ENCODE measurements at regions not wholly inside any gene's neighbourhood (a gene's known extent, or its start where the extent isn't known, plus 50 kb on each side); places are given as distances from the start of the nearest gene placed in this dataset.
"Not testable (repeated sequence)": the region's sequence is repeated elsewhere in the genome, so short reads cannot be mapped to it uniquely, and the experiment has no call there.

DNA sequence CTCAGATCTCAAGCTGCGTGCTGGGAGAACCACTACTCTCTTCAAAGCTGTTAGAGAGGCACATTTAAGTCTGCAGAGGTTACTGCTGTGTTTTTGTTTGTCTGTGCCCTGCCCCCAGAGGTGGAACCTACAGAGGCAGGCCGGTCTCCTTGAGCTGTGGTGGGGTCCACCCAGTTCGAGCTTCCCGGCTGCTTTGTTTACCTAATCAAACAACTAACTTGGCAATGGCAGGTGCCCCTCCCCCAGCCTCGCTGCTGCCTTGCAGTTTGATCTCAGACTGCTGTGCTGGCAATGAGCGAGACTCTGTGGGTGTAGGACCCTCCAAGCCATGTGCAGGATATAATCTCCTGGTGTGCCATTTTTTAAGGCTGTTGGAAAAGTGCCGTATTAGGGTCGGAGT lies 442.4 kb downstream of the TMEM232 start:
- TF ChIP-seq EZH2 (IDR thresholded peaks at IDR 0.05): not testable (repeated sequence)
- TF ChIP-seq, protein P1, sequence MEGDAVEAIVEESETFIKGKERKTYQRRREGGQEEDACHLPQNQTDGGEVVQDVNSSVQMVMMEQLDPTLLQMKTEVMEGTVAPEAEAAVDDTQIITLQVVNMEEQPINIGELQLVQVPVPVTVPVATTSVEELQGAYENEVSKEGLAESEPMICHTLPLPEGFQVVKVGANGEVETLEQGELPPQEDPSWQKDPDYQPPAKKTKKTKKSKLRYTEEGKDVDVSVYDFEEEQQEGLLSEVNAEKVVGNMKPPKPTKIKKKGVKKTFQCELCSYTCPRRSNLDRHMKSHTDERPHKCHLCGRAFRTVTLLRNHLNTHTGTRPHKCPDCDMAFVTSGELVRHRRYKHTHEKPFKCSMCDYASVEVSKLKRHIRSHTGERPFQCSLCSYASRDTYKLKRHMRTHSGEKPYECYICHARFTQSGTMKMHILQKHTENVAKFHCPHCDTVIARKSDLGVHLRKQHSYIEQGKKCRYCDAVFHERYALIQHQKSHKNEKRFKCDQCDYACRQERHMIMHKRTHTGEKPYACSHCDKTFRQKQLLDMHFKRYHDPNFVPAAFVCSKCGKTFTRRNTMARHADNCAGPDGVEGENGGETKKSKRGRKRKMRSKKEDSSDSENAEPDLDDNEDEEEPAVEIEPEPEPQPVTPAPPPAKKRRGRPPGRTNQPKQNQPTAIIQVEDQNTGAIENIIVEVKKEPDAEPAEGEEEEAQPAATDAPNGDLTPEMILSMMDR (IDR thresholded peaks at IDR 0.05): not testable (repeated sequence)

Data from neural progenitor cell (in vitro differentiated cells).